PC-3 (cell line): ENCODE measurements at regions not wholly inside any gene's neighbourhood (a gene's known extent, or its start where the extent isn't known, plus 50 kb on each side); places are given as distances from the start of the nearest gene placed in this dataset.

Experiments used
- ATAC-seq: fragments of 200-7000 bp; cut with Tn5 transposase; 2 replicates; pipeline ENCODE4 v1.9.1; 2020; ENCODE audit warnings: mild to moderate bottlenecking, moderate library complexity
- BruUV-seq: library from RNA; stranded (reverse); fragments of 400-500 nt; replicated peaks from 2 replicates; lab custom pipeline; 2021; lab: Mats Ljungman, UMichigan
- CTCF ChIA-PET: fragments of 300-600 bp; sonication (Branson Sonifier 250); formaldehyde crosslinking; loops from one replicate; lab custom pipeline; 2022; ENCODE audit warnings: antibody characterized with exemption; lab: Charles Lee
- POLR2A ChIA-PET: fragments of 300-600 bp; sonication (Branson Sonifier 250); formaldehyde crosslinking; loops from one replicate; lab custom pipeline; 2022; ENCODE audit warnings: antibody characterized with exemption; ENCODE audit not compliant: unreplicated experiment; lab: Charles Lee
- DNase-seq: peaks from one replicate; pipeline ENCODE4 v3.0.0-alpha.2; 2015
- H2AFZ ChIP-seq: fragments of 300-600 bp; sonication (generic); 2 replicates; pipeline ENCODE4 v1.6.0; 2016; ENCODE audit warnings: antibody characterized with exemption, low read length
- H3F3A ChIP-seq: fragments of 300-600 bp; sonication (generic); one replicate; pipeline ENCODE4 v1.6.0; 2017; ENCODE audit warnings: antibody characterized with exemption, low read length, control low read depth, mild to moderate bottlenecking; ENCODE audit not compliant: unreplicated experiment
- H3K27ac ChIP-seq: fragments of 300-600 bp; sonication (generic); 2 replicates; pipeline ENCODE4 v1.5.1; 2016; ENCODE audit warnings: mild to moderate bottlenecking, low read length
- H3K27me3 ChIP-seq: fragments of 300-600 bp; sonication (generic); 2 replicates; pipeline ENCODE4 v1.6.1; 2016; ENCODE audit warnings: low read length, mixed read lengths
- H3K36me3 ChIP-seq: fragments of 300-600 bp; sonication (generic); 2 replicates; pipeline ENCODE4 v1.6.1; 2016; ENCODE audit warnings: low read depth, mixed run types, low read length, mixed read lengths
- H3K4me1 ChIP-seq: fragments of 300-600 bp; sonication (generic); 2 replicates; pipeline ENCODE4 v1.5.1; 2016; ENCODE audit warnings: low read length; ENCODE audit not compliant: insufficient read depth
- H3K4me2 ChIP-seq: fragments of 300-600 bp; sonication (generic); 2 replicates; pipeline ENCODE4 v1.6.0; 2016; ENCODE audit warnings: low read length
- H3K4me3 ChIP-seq: fragments of 300-600 bp; sonication (generic); 2 replicates; pipeline ENCODE4 v1.5.1; 2016; ENCODE audit warnings: mild to moderate bottlenecking, low read length, mixed read lengths
- H3K79me2 ChIP-seq: fragments of 300-600 bp; sonication (generic); 2 replicates; pipeline ENCODE4 v1.6.1; 2017; ENCODE audit warnings: low read length, mixed read lengths
- H3K9ac ChIP-seq: fragments of 300-600 bp; sonication (generic); 2 replicates; pipeline ENCODE4 v1.6.0; 2016; ENCODE audit warnings: mild to moderate bottlenecking, low read length
- H3K9me2 ChIP-seq: fragments of 300-600 bp; sonication (generic); replicated peaks from 2 replicates; pipeline ENCODE4 v1.6.1; 2016; ENCODE audit warnings: mixed run types, low read length, mixed read lengths
- H3K9me3 ChIP-seq: fragments of 300-600 bp; sonication (generic); 2 replicates; pipeline ENCODE4 v1.6.1; 2016; ENCODE audit warnings: low read length, mixed read lengths
- H4K20me1 ChIP-seq: fragments of 300-600 bp; sonication (generic); 2 replicates; pipeline ENCODE4 v1.6.1; 2016; ENCODE audit warnings: low read length, mixed read lengths
- EZH2 ChIP-seq: fragments of 300-600 bp; sonication (generic); IDR thresholded peaks from one replicate; pipeline ENCODE4 v1.6.1; 2017; ENCODE audit warnings: antibody characterized with exemption, mild to moderate bottlenecking, low read length; ENCODE audit not compliant: unreplicated experiment
- EZH2phosphoT487 ChIP-seq: fragments of 300-600 bp; sonication (generic); IDR thresholded peaks from 2 replicates; pipeline ENCODE4 v1.6.1; 2018; ENCODE audit warnings: mild to moderate bottlenecking, antibody characterized with exemption, low read length, borderline replicate concordance
- intact Hi-C: fragments of 100-400 bp; cut with micrococcal nuclease; formaldehyde crosslinking; loops from 2 replicates; pipeline ENCODE4 v1.9.0; 2023
- TF ChIP-seq, protein P1 (sequence below): fragments of 300-600 bp; sonication (generic); conservative IDR thresholded peaks from 2 replicates; pipeline ENCODE4 v1.5.1; 2017; ENCODE audit warnings: antibody characterized with exemption, low read depth, mild to moderate bottlenecking, low read length

- BruUV-seq = TSS peak; percentile 83
- Histone ChIP-seq H4K20me1 (peaks cover 14% of the 10 kb centered on the region), H3K4me3 (peak overlapping the region; percentile 6; the same call in 1 of the 2 replicates), H3K4me2 (peak overlapping the region; percentile 52), H3F3A (peaks cover 22% of the 10 kb centered on the region), H3K9ac (peak overlapping the region; percentile 40), H3K27me3 (no peaks in the 10 kb centered on the region), H3K79me2 (peaks cover 93% of the 10 kb centered on the region), H3K36me3 (peaks cover 74% of the 10 kb centered on the region), H3K9me3 (no peaks in the 10 kb centered on the region), H3K4me1 (peaks cover 68% of the 10 kb centered on the region), H2AFZ (no peak overlapping the region), H3K9me2 (no peaks in the 10 kb centered on the region), H3K27ac (peak overlapping the region; percentile 80)
- ATAC-seq (peak; percentile 66), DNase-seq (peak; percentile 91)
- TF ChIP-seq EZH2phosphoT487 (no peak), EZH2 (no peak)
- TF ChIP-seq, protein P1, sequence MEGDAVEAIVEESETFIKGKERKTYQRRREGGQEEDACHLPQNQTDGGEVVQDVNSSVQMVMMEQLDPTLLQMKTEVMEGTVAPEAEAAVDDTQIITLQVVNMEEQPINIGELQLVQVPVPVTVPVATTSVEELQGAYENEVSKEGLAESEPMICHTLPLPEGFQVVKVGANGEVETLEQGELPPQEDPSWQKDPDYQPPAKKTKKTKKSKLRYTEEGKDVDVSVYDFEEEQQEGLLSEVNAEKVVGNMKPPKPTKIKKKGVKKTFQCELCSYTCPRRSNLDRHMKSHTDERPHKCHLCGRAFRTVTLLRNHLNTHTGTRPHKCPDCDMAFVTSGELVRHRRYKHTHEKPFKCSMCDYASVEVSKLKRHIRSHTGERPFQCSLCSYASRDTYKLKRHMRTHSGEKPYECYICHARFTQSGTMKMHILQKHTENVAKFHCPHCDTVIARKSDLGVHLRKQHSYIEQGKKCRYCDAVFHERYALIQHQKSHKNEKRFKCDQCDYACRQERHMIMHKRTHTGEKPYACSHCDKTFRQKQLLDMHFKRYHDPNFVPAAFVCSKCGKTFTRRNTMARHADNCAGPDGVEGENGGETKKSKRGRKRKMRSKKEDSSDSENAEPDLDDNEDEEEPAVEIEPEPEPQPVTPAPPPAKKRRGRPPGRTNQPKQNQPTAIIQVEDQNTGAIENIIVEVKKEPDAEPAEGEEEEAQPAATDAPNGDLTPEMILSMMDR = no peak
- CTCF ChIA-PET = interaction anchor here (1.2 kb wide), 1 partner anchor 10 kb away, joined by 4 read pairs; no protein-coding TSS in a partner anchor
- POLR2A ChIA-PET = interaction anchor here (0.5 kb wide), 1 partner anchor 188 kb away, joined by 4 read pairs; no protein-coding TSS in a partner anchor
- intact Hi-C loops = no loop called here
These were observed 153.4 kb upstream of the KLF14 start for GRCh38 chr7:130887182-130887956.

GRCh38 chr7:130887957-130888371 lies 154.0 kb upstream of the KLF14 start:
- Histone ChIP-seq H3K27me3 (no peaks in the 10 kb centered on the region), H2AFZ (no peak overlapping the region), H3K4me1 (peaks cover 74% of the 10 kb centered on the region), H3K79me2 (peaks cover 93% of the 10 kb centered on the region), H3K9ac (peak overlapping the region; percentile 40), H3K27ac (peak overlapping the region; percentile 80), H3K4me3 (peak overlapping the region; percentile 6; the same call in 1 of the 2 replicates), H4K20me1 (peaks cover 18% of the 10 kb centered on the region), H3F3A (peaks cover 27% of the 10 kb centered on the region), H3K36me3 (peaks cover 74% of the 10 kb centered on the region), H3K9me3 (no peaks in the 10 kb centered on the region), H3K4me2 (peak overlapping the region; percentile 36), H3K9me2 (no peaks in the 10 kb centered on the region)
- DNase-seq (no peak), ATAC-seq (peak; percentile 19)
- POLR2A ChIA-PET = no interaction called here
- no TSS peak for BruUV-seq
- CTCF ChIA-PET = interaction anchor here (1.2 kb wide), 1 partner anchor 9 kb away, joined by 4 read pairs; no protein-coding TSS in a partner anchor
- intact Hi-C loops = no loop called here
- TF ChIP-seq EZH2phosphoT487 = no peak

GRCh38 chr7:130888468-130888867 lies 154.5 kb upstream of the KLF14 start:
- POLR2A ChIA-PET = interaction anchor here (0.6 to 0.7 kb wide), 3 partner anchors 16 to 1487 kb away, joined by 3 to 11 read pairs (median 3); no protein-coding TSS in a partner anchor
- no peak for DNase-seq
- Histone ChIP-seq H3K36me3 (peaks cover 70% of the 10 kb centered on the region), H2AFZ (no peak overlapping the region), H3F3A (peaks cover 27% of the 10 kb centered on the region), H3K9me2 (no peaks in the 10 kb centered on the region), H3K79me2 (peaks cover 95% of the 10 kb centered on the region), H3K4me2 (peak overlapping the region; percentile 36), H3K27me3 (no peaks in the 10 kb centered on the region), H3K4me3 (no peak overlapping the region), H3K9me3 (no peaks in the 10 kb centered on the region), H3K4me1 (peaks cover 79% of the 10 kb centered on the region), H3K27ac (peak overlapping the region; percentile 80), H3K9ac (no peak overlapping the region), H4K20me1 (peaks cover 18% of the 10 kb centered on the region)
- ATAC-seq = no peak
- TF ChIP-seq, protein P1 = no peak
- TF ChIP-seq EZH2phosphoT487 (no peak), EZH2 (no peak)
- BruUV-seq = no TSS peak
- intact Hi-C loops = no loop called here
- CTCF ChIA-PET = interaction anchor here (1.2 kb wide), 1 partner anchor 9 kb away, joined by 4 read pairs; no protein-coding TSS in a partner anchor
